GM23338 (cell line): ENCODE measurements at regions not wholly inside any gene's neighbourhood (a gene's known extent, or its start where the extent isn't known, plus 50 kb on each side); places are given as distances from the start of the nearest gene placed in this dataset.
A peak's percentile ranks its signal among the peaks of the same experiment; 100 is the strongest.

Experiments used
- ATAC-seq: fragments of 200-7000 bp; cut with Tn5 transposase; 3 replicates; pipeline ENCODE4 v1.9.1; 2020
- DNase-seq: peaks from one replicate; pipeline ENCODE4 v3.0.0-alpha.2; 2015; ENCODE audit warnings: low spot score
- H2AFZ ChIP-seq: fragments of 200-600 bp; sonication (generic); 2 replicates; pipeline ENCODE4 v1.8.0; 2016; ENCODE audit warnings: antibody characterized with exemption, mild to moderate bottlenecking, moderate library complexity
- H3F3A ChIP-seq: fragments of 200-600 bp; sonication (generic); replicated peaks from 2 replicates; pipeline ENCODE4 v1.8.0; 2017; ENCODE audit warnings: antibody characterized with exemption, mixed run types, low read depth
- H3K27ac ChIP-seq: fragments of 200-600 bp; sonication (generic); 2 replicates; pipeline ENCODE4 v1.6.1; 2016; ENCODE audit warnings: low read depth
- H3K27me3 ChIP-seq: fragments of 200-600 bp; sonication (generic); 2 replicates; pipeline ENCODE4 v1.8.0; 2016; ENCODE audit warnings: mild to moderate bottlenecking, mixed run types, moderate library complexity; ENCODE audit not compliant: insufficient read depth
- H3K36me3 ChIP-seq: fragments of 200-600 bp; sonication (generic); 2 replicates; pipeline ENCODE4 v1.8.0; 2016; ENCODE audit warnings: mild to moderate bottlenecking; ENCODE audit not compliant: insufficient read depth
- H3K4me1 ChIP-seq: fragments of 200-600 bp; sonication (generic); 2 replicates; pipeline ENCODE4 v1.8.0; 2016; ENCODE audit warnings: mild to moderate bottlenecking, moderate library complexity; ENCODE audit not compliant: insufficient read depth
- H3K4me2 ChIP-seq: fragments of 200-600 bp; sonication (generic); 2 replicates; pipeline ENCODE4 v1.7.1; 2017; ENCODE audit warnings: mixed run types
- H3K4me3 ChIP-seq: fragments of 200-600 bp; sonication (generic); 2 replicates; pipeline ENCODE4 v1.6.1; 2016; ENCODE audit warnings: mixed run types
- H3K79me2 ChIP-seq: fragments of 200-600 bp; sonication (generic); replicated peaks from 2 replicates; pipeline ENCODE4 v1.8.0; 2017; ENCODE audit warnings: mild to moderate bottlenecking; ENCODE audit not compliant: insufficient read depth
- H3K9me2 ChIP-seq: fragments of 200-600 bp; sonication (generic); 2 replicates; pipeline ENCODE4 v1.8.0; 2017; ENCODE audit not compliant: insufficient read depth
- H4K20me1 ChIP-seq: fragments of 200-600 bp; sonication (generic); replicated peaks from 2 replicates; pipeline ENCODE4 v1.8.0; 2017; ENCODE audit warnings: mild to moderate bottlenecking; ENCODE audit not compliant: insufficient read depth
- H3K27ac Mint-ChIP-seq: 2 replicates; pipeline ENCODE4 v1.8.0; 2020; ENCODE audit warnings: inconsistent platforms, mild to moderate bottlenecking, moderate library complexity, mixed read lengths
- H3K27me3 Mint-ChIP-seq: 3 replicates; pipeline ENCODE4 v1.8.0; 2022; ENCODE audit warnings: low read depth, mild to moderate bottlenecking, moderate library complexity, mixed read lengths, inconsistent platforms; ENCODE audit not compliant: insufficient read depth, poor library complexity
- H3K36me3 Mint-ChIP-seq: 3 replicates; pipeline ENCODE4 v1.8.0; 2021; ENCODE audit warnings: low read depth, mild to moderate bottlenecking, inconsistent platforms, moderate library complexity, mixed read lengths
- H3K4me1 Mint-ChIP-seq: 3 replicates; pipeline ENCODE4 v1.8.0; 2020; ENCODE audit warnings: mild to moderate bottlenecking, inconsistent platforms, mixed read lengths
- H3K4me3 Mint-ChIP-seq: 3 replicates; pipeline ENCODE4 v1.8.0; 2021; ENCODE audit warnings: moderate library complexity, mild to moderate bottlenecking, inconsistent platforms, mixed read lengths
- H3K9me3 Mint-ChIP-seq: 3 replicates; pipeline ENCODE4 v1.8.0; 2020; ENCODE audit warnings: moderate library complexity, mild to moderate bottlenecking, inconsistent platforms, mixed read lengths
- CREB1 ChIP-seq: fragments of 250-450 bp; sonication (Bioruptor Pico); IDR thresholded peaks from 2 replicates; pipeline ENCODE4 v1.5.0; 2020; ENCODE audit warnings: low read depth, mild to moderate bottlenecking, moderate library complexity
- EZH2 ChIP-seq: fragments of 200-600 bp; sonication (generic); IDR thresholded peaks from one replicate; pipeline ENCODE4 v1.8.0; 2017; ENCODE audit warnings: antibody characterized with exemption, mild to moderate bottlenecking, low read depth; ENCODE audit not compliant: unreplicated experiment
- EZH2phosphoT487 ChIP-seq: fragments of 200-600 bp; sonication (generic); IDR thresholded peaks from one replicate; pipeline ENCODE4 v1.8.1; 2018; ENCODE audit warnings: antibody characterized with exemption; ENCODE audit not compliant: unreplicated experiment
- JUNB ChIP-seq: IDR thresholded peaks from one replicate; pipeline ENCODE4 v1.6.1; 2016; ENCODE audit warnings: antibody characterized with exemption; ENCODE audit not compliant: unreplicated experiment
- STAT1 ChIP-seq: IDR thresholded peaks from one replicate; pipeline ENCODE4 v1.6.1; 2016; ENCODE audit warnings: antibody characterized with exemption; ENCODE audit not compliant: unreplicated experiment
- ZNF114 ChIP-seq: fragments of 250-450 bp; sonication (Bioruptor Pico); IDR thresholded peaks from 2 replicates; pipeline ENCODE4 v1.5.0; 2020; ENCODE audit warnings: mild to moderate bottlenecking, moderate library complexity
- TF ChIP-seq, protein P1 (sequence below), 2 experiments: fragments of 200-600 bp in 1 of 2; sonication (generic) in 1 of 2; conservative IDR thresholded peaks; 2 replicates each; pipeline versions ENCODE4 v1.5.1 to v1.6.1; 2016 to 2017; ENCODE audit warnings: antibody characterized with exemption in 2 of 2, low read depth in 2 of 2, mild to moderate bottlenecking in 2 of 2, moderate library complexity in 1 of 2
- TF ChIP-seq, protein P2 (sequence below): fragments of 250-450 bp; sonication (Bioruptor Pico); IDR thresholded peaks from 2 replicates; pipeline ENCODE4 v1.5.0; 2020; ENCODE audit warnings: mild to moderate bottlenecking, moderate library complexity
- TF ChIP-seq, protein P3 (sequence below): IDR thresholded peaks from one replicate; pipeline ENCODE4 v1.6.1; 2018; ENCODE audit warnings: antibody characterized with exemption; ENCODE audit not compliant: unreplicated experiment

DNA sequence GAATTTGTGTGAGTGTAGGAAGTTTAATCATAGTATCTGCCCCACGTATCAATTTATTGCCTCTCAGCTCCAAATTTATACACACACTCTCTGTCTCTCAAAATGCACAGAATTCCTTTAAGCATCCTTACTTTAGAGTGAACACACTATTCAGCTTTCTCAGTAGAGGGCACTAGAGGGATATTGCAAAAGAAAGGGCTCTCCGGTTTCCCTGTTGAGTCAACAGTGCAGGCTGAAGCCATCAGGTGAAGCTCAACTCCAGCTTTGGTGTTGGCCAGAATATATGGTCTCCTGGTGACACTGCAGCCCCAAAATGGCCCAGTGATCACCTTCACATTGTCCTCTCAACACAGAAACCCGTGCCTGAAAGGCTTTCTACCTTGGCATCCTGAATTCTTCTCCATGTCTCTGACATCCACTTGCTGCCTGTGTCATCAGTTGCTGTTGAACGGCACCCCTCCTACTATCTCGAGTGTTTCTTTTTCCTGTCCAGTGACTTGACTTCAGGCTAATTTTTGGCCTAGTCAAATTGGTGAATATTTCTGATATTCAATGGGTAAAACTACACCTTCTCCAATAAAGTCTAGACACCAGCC lies 670.5 kb downstream of the GABRG1 start:
- H3K27me3 Mint-ChIP-seq, result peaks cover 2% of the 10 kb centered on the region
- Histone ChIP-seq H3K36me3 (no peaks in the 10 kb centered on the region), H3K27ac (no peak overlapping the region), H4K20me1 (no peaks in the 10 kb centered on the region), H3K4me1 (no peaks in the 10 kb centered on the region), H3K27me3 (no peaks in the 10 kb centered on the region), H3K9me2 (0 out of 2 replicates have a peak, but pooled peaks cover 7% of the 10 kb centered on the region), H3K79me2 (no peaks in the 10 kb centered on the region), H3K4me2 (no peak overlapping the region), H2AFZ (no peak overlapping the region), H3F3A (no peaks in the 10 kb centered on the region), H3K4me3 (no peak overlapping the region)
- no peak overlapping the region for H3K4me3 Mint-ChIP-seq
- TF ChIP-seq CREB1 (CRISPR knock-in tag) (no peak), EZH2phosphoT487 (no peak), EZH2 (no peak)
- TF ChIP-seq, protein P1, sequence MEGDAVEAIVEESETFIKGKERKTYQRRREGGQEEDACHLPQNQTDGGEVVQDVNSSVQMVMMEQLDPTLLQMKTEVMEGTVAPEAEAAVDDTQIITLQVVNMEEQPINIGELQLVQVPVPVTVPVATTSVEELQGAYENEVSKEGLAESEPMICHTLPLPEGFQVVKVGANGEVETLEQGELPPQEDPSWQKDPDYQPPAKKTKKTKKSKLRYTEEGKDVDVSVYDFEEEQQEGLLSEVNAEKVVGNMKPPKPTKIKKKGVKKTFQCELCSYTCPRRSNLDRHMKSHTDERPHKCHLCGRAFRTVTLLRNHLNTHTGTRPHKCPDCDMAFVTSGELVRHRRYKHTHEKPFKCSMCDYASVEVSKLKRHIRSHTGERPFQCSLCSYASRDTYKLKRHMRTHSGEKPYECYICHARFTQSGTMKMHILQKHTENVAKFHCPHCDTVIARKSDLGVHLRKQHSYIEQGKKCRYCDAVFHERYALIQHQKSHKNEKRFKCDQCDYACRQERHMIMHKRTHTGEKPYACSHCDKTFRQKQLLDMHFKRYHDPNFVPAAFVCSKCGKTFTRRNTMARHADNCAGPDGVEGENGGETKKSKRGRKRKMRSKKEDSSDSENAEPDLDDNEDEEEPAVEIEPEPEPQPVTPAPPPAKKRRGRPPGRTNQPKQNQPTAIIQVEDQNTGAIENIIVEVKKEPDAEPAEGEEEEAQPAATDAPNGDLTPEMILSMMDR (conservative IDR thresholded peaks at IDR 0.05; ENCODE audit: low read depth in 2 of 2), result peak; percentile 69 to 76
- H3K36me3 Mint-ChIP-seq, result peaks cover 13% of the 10 kb centered on the region; the same call in 2 of the 3 replicates
- no peaks in the 10 kb centered on the region for H3K4me1 Mint-ChIP-seq
- peaks cover 84% of the 10 kb centered on the region for H3K9me3 Mint-ChIP-seq
- H3K27ac Mint-ChIP-seq, result no peak overlapping the region
- peak; percentile 79 for ATAC-seq
- peak; percentile 79 for DNase-seq

DNA sequence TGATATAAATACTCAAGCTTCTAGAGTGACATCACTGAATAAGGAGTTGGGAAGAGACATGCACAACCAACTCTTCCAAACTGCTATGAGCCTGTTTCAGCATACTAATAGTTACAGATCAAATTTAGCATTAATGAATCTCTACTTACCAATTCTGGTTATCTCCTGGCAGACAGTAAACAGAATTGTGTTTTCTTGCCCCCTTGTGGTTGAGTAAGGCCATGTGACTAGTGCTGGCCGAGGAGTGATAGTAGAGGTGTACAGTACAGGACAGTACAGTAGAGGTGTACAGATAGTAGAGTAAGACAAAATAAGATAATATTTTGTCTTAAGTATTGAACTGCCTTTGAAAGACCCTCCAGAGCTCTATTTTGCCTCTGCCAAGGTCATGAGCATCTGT lies 681.4 kb downstream of the GABRG1 start:
- peak; percentile 51 for DNase-seq
- H3K27me3 ChIP-seq, result no peaks in the 10 kb centered on the region
- TF ChIP-seq, protein P2, sequence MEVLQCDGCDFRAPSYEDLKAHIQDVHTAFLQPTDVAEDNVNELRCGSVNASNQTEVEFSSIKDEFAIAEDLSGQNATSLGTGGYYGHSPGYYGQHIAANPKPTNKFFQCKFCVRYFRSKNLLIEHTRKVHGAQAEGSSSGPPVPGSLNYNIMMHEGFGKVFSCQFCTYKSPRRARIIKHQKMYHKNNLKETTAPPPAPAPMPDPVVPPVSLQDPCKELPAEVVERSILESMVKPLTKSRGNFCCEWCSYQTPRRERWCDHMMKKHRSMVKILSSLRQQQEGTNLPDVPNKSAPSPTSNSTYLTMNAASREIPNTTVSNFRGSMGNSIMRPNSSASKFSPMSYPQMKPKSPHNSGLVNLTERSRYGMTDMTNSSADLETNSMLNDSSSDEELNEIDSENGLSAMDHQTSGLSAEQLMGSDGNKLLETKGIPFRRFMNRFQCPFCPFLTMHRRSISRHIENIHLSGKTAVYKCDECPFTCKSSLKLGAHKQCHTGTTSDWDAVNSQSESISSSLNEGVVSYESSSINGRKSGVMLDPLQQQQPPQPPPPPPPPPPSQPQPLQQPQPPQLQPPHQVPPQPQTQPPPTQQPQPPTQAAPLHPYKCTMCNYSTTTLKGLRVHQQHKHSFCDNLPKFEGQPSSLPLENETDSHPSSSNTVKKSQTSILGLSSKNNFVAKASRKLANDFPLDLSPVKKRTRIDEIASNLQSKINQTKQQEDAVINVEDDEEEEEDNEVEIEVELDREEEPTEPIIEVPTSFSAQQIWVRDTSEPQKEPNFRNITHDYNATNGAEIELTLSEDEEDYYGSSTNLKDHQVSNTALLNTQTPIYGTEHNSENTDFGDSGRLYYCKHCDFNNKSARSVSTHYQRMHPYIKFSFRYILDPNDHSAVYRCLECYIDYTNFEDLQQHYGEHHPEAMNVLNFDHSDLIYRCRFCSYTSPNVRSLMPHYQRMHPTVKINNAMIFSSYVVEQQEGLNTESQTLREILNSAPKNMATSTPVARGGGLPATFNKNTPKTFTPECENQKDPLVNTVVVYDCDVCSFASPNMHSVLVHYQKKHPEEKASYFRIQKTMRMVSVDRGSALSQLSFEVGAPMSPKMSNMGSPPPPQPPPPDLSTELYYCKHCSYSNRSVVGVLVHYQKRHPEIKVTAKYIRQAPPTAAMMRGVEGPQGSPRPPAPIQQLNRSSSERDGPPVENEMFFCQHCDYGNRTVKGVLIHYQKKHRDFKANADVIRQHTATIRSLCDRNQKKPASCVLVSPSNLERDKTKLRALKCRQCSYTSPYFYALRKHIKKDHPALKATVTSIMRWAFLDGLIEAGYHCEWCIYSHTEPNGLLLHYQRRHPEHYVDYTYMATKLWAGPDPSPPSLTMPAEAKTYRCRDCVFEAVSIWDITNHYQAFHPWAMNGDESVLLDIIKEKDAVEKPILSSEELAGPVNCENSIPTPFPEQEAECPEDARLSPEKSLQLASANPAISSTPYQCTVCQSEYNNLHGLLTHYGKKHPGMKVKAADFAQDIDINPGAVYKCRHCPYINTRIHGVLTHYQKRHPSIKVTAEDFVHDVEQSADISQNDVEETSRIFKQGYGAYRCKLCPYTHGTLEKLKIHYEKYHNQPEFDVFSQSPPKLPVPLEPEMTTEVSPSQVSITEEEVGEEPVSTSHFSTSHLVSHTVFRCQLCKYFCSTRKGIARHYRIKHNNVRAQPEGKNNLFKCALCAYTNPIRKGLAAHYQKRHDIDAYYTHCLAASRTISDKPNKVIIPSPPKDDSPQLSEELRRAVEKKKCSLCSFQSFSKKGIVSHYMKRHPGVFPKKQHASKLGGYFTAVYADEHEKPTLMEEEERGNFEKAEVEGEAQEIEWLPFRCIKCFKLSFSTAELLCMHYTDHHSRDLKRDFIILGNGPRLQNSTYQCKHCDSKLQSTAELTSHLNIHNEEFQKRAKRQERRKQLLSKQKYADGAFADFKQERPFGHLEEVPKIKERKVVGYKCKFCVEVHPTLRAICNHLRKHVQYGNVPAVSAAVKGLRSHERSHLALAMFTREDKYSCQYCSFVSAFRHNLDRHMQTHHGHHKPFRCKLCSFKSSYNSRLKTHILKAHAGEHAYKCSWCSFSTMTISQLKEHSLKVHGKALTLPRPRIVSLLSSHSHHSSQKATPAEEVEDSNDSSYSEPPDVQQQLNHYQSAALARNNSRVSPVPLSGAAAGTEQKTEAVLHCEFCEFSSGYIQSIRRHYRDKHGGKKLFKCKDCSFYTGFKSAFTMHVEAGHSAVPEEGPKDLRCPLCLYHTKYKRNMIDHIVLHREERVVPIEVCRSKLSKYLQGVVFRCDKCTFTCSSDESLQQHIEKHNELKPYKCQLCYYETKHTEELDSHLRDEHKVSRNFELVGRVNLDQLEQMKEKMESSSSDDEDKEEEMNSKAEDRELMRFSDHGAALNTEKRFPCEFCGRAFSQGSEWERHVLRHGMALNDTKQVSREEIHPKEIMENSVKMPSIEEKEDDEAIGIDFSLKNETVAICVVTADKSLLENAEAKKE, result no peak
- TF ChIP-seq JUNB (no peak), ZNF114 (CRISPR knock-in tag) (no peak), STAT1 (no peak), EZH2 (no peak)
- TF ChIP-seq, protein P3, sequence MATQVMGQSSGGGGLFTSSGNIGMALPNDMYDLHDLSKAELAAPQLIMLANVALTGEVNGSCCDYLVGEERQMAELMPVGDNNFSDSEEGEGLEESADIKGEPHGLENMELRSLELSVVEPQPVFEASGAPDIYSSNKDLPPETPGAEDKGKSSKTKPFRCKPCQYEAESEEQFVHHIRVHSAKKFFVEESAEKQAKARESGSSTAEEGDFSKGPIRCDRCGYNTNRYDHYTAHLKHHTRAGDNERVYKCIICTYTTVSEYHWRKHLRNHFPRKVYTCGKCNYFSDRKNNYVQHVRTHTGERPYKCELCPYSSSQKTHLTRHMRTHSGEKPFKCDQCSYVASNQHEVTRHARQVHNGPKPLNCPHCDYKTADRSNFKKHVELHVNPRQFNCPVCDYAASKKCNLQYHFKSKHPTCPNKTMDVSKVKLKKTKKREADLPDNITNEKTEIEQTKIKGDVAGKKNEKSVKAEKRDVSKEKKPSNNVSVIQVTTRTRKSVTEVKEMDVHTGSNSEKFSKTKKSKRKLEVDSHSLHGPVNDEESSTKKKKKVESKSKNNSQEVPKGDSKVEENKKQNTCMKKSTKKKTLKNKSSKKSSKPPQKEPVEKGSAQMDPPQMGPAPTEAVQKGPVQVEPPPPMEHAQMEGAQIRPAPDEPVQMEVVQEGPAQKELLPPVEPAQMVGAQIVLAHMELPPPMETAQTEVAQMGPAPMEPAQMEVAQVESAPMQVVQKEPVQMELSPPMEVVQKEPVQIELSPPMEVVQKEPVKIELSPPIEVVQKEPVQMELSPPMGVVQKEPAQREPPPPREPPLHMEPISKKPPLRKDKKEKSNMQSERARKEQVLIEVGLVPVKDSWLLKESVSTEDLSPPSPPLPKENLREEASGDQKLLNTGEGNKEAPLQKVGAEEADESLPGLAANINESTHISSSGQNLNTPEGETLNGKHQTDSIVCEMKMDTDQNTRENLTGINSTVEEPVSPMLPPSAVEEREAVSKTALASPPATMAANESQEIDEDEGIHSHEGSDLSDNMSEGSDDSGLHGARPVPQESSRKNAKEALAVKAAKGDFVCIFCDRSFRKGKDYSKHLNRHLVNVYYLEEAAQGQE, result no peak

More for the DNA sequence above, 681.4 kb downstream of the GABRG1 start:
- Mint-ChIP-seq H3K4me1 (peaks cover 3% of the 10 kb centered on the region; the same call in 1 of the 3 replicates), H3K4me3 (no peak overlapping the region), H3K27ac (no peak overlapping the region), H3K36me3 (no peaks in the 10 kb centered on the region; the same call in 2 of the 3 replicates), H3K27me3 (peaks cover 2% of the 10 kb centered on the region), H3K9me3 (peaks cover 57% of the 10 kb centered on the region)
- Histone ChIP-seq H4K20me1 (no peaks in the 10 kb centered on the region), H3K4me2 (no peak overlapping the region), H3K36me3 (no peaks in the 10 kb centered on the region), H3K79me2 (no peaks in the 10 kb centered on the region), H3K27ac (no peak overlapping the region), H3K4me3 (no peak overlapping the region), H3K4me1 (peaks cover 3% of the 10 kb centered on the region; the same call in 1 of the 2 replicates), H2AFZ (no peak overlapping the region), H3F3A (no peaks in the 10 kb centered on the region), H3K9me2 (no peaks in the 10 kb centered on the region)
- ATAC-seq, result peak; percentile 25; the same call in 1 of the 3 replicates
